Naive thymus-derived CD8-positive, alpha-beta T cell (primary cell): ENCODE measurements at regions not wholly inside any gene's neighbourhood (a gene's known extent, or its start where the extent isn't known, plus 50 kb on each side); places are given as distances from the start of the nearest gene placed in this dataset.

ENCODE experiments used
- ATAC-seq, 2 donors: fragments of 150-1000 bp; cut with Tn5 transposase in 1 of 2; sonication (Bioruptor Pico), chemical (Tn5 transposase) in 1 of 2; 1 replicate in 1 of 2; 2 replicates in 1 of 2; pipeline ENCODE4 v1.10.0; 2021; ENCODE audit warnings: mild to moderate bottlenecking in 2 of 2, moderate library complexity in 2 of 2
- POLR2A ChIA-PET: fragments of 350-600 bp; sonication (Branson Sonifier 250); formaldehyde crosslinking; loops from one replicate; lab custom pipeline; 2021; ENCODE audit warnings: antibody characterized with exemption; lab: Charles Lee
- DNase-seq, 10 donors: peaks; one replicate each; pipeline versions ENCODE4 v3.0.0 to v3.0.0-alpha.2; 2020 to 2022
- H3K27ac Mint-ChIP-seq, 10 donors: one replicate each; pipeline ENCODE4 v1.8.0; 2020 to 2022; ENCODE audit warnings: mild to moderate bottlenecking in 10 of 10, mixed read lengths in 10 of 10, moderate library complexity in 4 of 10, inconsistent platforms in 1 of 10
- H3K27me3 Mint-ChIP-seq, 5 donors: one replicate each; pipeline ENCODE4 v1.8.0; 2021 to 2022; ENCODE audit warnings: mixed read lengths in 5 of 5
- H3K36me3 Mint-ChIP-seq, 3 donors: one replicate each; pipeline ENCODE4 v1.8.0; 2020 to 2022; ENCODE audit warnings: mixed read lengths in 3 of 3, mild to moderate bottlenecking in 2 of 3, inconsistent platforms in 1 of 3
- H3K4me1 Mint-ChIP-seq, 4 donors: one replicate each; pipeline ENCODE4 v1.8.0; 2021 to 2022; ENCODE audit warnings: mixed read lengths in 4 of 4
- H3K4me3 Mint-ChIP-seq, 10 donors: one replicate each; pipeline ENCODE4 v1.8.0; 2020 to 2022; ENCODE audit warnings: mild to moderate bottlenecking in 10 of 10, mixed read lengths in 10 of 10, moderate library complexity in 6 of 10, inconsistent platforms in 1 of 10
- H3K9me3 Mint-ChIP-seq, 9 donors: one replicate each; pipeline ENCODE4 v1.8.0; 2020 to 2022; ENCODE audit warnings: mixed read lengths in 9 of 9, mild to moderate bottlenecking in 3 of 9, inconsistent platforms in 1 of 9, moderate library complexity in 1 of 9

DNA sequence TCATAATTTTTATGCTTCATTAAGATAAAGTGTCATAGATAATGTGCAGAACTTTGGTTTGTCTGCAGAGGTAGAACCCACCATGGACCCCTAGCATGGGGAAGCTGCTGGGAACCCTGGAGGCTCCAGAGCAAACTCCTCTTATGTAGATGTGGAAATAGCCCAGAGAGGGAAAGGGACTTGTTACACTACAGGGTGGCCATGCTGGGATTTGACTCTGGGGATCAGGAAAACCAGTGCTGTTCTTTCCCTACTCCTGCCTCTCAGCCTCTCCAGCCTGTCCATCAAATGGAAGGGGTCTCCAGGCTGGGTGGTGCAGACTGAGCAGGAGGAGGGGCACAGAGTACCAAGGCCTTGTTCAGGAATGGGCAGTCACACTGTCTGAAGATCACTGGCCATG lies 54.2 kb downstream of the MSX1 start:
- Mint-ChIP-seq H3K36me3 (no peaks in the 10 kb centered on the region), H3K27ac (no peak overlapping the region), H3K4me1 (no peaks in the 10 kb centered on the region), H3K27me3 (peaks cover 0 to 24% (median 6%) of the 10 kb centered on the region in 5 donors), H3K4me3 (no peak overlapping the region), H3K9me3 (peaks cover 0 to 10% (median 0%) of the 10 kb centered on the region in 9 donors)
- POLR2A ChIA-PET: no interaction called here
- DNase-seq (no peak), ATAC-seq (no peak)

DNA sequence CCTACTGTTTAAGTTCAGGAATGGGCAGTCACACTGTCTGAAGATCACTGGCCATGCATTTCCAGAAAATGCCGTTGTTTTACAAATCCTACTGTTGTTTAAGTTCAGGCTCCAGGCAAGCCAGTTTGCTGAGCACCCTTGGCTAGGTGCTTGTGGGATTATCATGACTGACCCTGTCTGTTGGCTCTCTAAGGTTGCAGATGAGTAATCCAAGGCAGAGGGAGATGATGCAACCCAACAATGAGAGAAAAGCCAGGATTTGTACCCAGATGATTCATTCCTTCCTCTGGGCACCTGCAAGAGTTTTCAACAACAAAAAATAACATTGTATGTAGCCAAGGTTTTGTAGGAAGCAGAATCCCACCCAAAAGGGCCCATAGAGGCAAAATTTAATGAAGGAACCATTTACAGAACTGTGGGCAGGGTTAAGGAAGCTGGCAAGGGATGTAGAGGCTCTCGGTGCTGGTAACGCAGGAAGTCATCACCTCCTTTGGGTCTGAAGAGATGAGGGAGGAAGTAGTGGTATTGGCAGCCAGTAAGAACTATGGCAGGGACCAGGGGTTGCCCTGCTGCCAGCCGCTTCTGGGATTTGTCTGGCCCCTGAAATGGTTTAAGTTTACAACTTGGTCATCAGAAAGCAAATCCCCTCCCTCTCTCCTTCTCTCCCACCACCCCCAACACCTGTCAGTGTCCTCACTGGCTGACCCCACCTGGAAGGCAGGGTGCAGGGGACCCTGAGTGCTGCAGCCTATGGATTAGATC lies 54.8 kb downstream of the MSX1 start:
- Mint-ChIP-seq H3K27me3 (peaks cover 0 to 24% (median 6%) of the 10 kb centered on the region in 5 donors), H3K27ac (no peak overlapping the region), H3K36me3 (no peaks in the 10 kb centered on the region), H3K4me3 (no peak overlapping the region), H3K9me3 (peaks cover 0 to 11% (median 0%) of the 10 kb centered on the region in 9 donors), H3K4me1 (no peaks in the 10 kb centered on the region)
- DNase-seq: no peak
- POLR2A ChIA-PET: no interaction called here
- ATAC-seq: no peak

DNA sequence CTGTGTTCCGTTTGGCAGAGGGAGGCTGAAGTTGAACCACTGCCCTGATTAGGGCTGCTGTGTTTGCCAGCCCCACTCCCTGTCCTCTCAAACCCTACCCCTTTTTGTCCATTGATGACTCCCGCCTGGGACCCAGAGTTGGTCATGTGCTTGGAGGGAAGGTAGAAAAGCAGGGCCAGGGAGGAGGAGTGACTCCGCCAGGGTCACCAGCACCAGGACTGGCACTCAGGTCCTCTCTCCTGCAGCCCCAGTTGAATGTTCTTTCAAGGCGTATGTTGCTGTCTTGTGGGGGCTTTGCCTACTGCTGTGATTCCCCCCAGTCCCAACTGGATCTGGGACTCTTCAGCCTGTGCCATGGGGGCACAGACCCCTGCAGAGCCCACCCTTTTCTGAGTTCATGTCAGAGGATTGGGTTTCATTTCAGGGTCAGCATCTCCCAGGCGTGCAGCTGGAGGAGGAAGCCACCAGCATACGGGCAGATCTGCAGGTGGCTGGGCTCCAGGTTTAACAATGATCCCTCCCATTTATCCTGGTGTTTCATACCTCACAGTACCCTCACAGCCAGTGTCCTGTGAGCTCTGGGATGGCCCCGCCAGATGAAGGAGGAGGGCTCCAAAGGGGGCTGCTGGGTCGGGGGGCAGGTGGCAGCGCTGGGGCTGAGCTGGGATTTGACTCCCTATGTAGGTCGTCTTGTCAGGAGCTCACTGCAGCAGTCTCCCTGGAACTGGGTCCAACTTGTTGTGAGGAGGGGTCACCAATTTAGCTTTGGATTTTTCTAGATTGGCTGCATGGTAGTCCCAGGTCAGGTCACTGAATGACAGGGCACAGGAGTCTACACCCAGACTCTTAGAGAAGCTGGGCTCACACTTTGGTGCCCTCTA lies 55.7 kb downstream of the MSX1 start:
- H3K9me3 Mint-ChIP-seq: peaks cover 0 to 11% (median 0%) of the 10 kb centered on the region in 9 donors
- no peak overlapping the region for H3K4me3 Mint-ChIP-seq
- POLR2A ChIA-PET: no interaction called here
- peaks cover 0 to 24% (median 6%) of the 10 kb centered on the region in 5 donors for H3K27me3 Mint-ChIP-seq
- DNase-seq (no peak), ATAC-seq (no peak)
- H3K4me1 Mint-ChIP-seq: no peaks in the 10 kb centered on the region
- no peaks in the 10 kb centered on the region for H3K36me3 Mint-ChIP-seq
- no peak overlapping the region for H3K27ac Mint-ChIP-seq

DNA sequence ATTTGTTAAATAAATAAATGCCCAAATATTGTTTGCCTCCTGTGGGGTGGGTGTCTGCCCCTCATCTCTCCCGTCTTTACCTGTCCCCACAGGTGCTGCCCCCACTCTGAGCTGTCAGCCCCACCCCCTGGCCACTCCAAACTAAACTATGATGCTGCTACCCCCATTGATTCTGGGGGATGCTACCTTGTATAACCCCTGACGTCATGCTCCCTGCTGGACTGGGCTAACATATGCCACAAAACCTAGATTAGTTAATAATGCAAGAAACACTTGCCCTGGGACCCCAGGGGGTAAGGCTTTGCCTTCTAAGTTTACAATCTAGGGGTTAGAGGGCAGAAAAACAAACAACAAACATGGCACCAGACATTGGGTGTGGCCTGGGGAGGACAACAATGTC lies 58.6 kb downstream of the MSX1 start:
- H3K9me3 Mint-ChIP-seq: peaks cover 0 to 11% (median 0%) of the 10 kb centered on the region in 9 donors
- H3K27me3 Mint-ChIP-seq: peaks cover 0 to 29% (median 6%) of the 10 kb centered on the region in 5 donors
- no peak overlapping the region for H3K4me3 Mint-ChIP-seq
- peaks cover 9 to 22% (median 15%) of the 10 kb centered on the region in 4 donors for H3K4me1 Mint-ChIP-seq
- POLR2A ChIA-PET: no interaction called here
- no peak overlapping the region for H3K27ac Mint-ChIP-seq
- no peak for ATAC-seq
- no peak for DNase-seq
- peaks cover 0 to 3% (median 0%) of the 10 kb centered on the region in 3 donors for H3K36me3 Mint-ChIP-seq

DNA sequence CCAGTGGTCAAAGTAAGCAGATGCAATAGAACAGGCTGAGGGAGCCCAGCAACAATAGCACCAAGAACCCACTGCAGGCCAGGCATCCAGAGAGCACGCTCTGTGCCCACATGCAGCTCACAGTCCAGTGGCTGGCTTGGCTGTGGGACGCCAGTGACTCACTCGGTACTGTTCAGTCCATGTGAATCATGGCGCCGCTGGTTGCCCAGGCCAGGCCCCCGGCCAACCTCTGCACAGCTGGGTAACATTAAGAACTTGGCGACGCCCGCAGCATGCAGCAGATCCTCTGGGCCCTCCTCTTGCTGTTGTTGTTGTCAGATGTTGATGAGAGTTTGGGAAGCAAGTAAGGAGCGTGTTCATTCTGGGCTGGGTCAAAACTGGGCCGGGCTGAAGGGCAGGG lies 60.5 kb downstream of the MSX1 start:
- Mint-ChIP-seq H3K4me1 (peaks cover 9 to 25% (median 17%) of the 10 kb centered on the region in 4 donors), H3K4me3 (no peak overlapping the region), H3K36me3 (peaks cover 0 to 7% (median 3%) of the 10 kb centered on the region in 3 donors), H3K9me3 (peaks cover 0 to 16% (median 3%) of the 10 kb centered on the region in 9 donors), H3K27ac (no peak overlapping the region), H3K27me3 (peaks cover 0 to 47% (median 8%) of the 10 kb centered on the region in 5 donors)
- DNase-seq (no peak), ATAC-seq (no peak)
- POLR2A ChIA-PET: interaction anchor here (0.6 to 1.6 kb wide), 2 partner anchors 24 to 67 kb away, joined by 3 to 6 read pairs; no protein-coding TSS in a partner anchor

DNA sequence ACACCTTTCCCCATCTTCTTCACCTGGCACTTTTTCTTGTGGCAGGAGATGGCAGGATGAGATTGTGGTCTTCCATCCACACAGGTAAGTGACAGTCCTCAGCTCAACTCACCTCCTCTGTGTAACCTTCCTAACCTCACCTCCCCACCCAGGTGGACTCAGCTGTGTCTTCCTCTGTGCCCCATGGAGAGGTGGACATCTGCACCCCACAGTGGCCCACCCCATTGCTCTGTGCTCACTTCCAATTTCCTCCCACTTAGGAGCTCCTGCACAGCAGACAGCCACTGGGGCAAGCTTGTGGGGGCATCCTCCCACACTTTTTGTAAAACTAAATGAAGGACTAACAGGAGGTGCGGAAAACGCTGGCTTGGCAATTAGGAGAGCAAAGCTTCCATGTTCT lies 61.6 kb downstream of the MSX1 start:
- ATAC-seq (no peak), DNase-seq (no peak)
- Mint-ChIP-seq H3K4me3 (no peak overlapping the region), H3K4me1 (peaks cover 9 to 25% (median 17%) of the 10 kb centered on the region in 4 donors), H3K27me3 (peaks cover 0 to 50% (median 7%) of the 10 kb centered on the region in 5 donors), H3K9me3 (peaks cover 0 to 21% (median 5%) of the 10 kb centered on the region in 9 donors), H3K27ac (peak overlapping the region in 1 of 10 donors; percentile 67), H3K36me3 (peaks cover 0 to 8% (median 6%) of the 10 kb centered on the region in 3 donors)
- POLR2A ChIA-PET: interaction anchor here (1.6 kb wide), 1 partner anchor 23 kb away, joined by 3 read pairs; no protein-coding TSS in a partner anchor

DNA sequence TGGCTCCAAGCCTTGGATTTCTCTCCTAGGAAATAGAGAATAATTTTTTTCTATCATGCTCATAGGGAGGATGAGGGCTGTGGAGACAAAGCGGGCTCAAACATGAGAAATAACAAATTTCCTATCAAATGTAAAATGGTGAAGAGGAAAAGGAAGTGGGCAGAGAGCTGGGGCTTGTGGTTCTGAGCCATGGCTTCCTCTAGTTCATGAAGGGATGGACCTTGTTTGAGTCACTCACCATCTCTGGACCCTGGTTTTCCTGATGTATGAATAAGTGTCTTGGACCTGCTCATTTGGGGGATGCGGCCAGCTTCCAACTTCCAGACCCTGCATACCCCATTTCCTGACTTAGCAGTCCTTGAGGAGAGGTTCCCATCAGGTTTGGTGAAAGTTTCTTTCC lies 63.0 kb downstream of the MSX1 start:
- ATAC-seq: peak in 1 of 2 donors; percentile 23
- Mint-ChIP-seq H3K36me3 (peaks cover 0 to 8% (median 6%) of the 10 kb centered on the region in 3 donors), H3K4me3 (peak overlapping the region in 5 of 10 donors; percentile 5 to 59 (median 38)), H3K4me1 (peaks cover 9 to 25% (median 17%) of the 10 kb centered on the region in 4 donors), H3K27me3 (peaks cover 4 to 52% (median 5%) of the 10 kb centered on the region in 5 donors), H3K27ac (peak overlapping the region in 3 of 10 donors; percentile 25 to 57 (median 41)), H3K9me3 (peaks cover 0 to 25% (median 14%) of the 10 kb centered on the region in 9 donors)
- POLR2A ChIA-PET: interaction anchor here (1.7 kb wide), 1 partner anchor 21 kb away, joined by 5 read pairs; no protein-coding TSS in a partner anchor
- no peak for DNase-seq

DNA sequence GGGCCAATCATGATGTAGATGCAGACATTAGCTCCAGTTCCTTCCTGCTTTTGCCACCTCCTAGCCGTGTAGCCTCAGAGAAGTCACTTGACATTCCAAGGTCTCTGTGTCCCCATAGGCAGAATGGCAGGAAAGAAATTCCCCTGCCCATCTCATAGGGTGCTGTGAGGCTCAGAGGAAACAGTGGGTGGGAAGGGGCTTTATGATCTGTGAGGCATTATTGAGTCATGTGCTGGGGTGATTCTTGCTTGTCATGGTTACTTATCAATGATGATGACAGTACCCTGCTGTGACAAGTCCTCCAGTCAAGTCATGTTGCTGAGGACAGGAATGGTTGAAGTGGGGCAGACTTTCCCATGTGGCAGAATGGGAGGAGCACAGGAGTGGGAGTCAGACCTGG lies 63.7 kb downstream of the MSX1 start:
- H3K9me3 Mint-ChIP-seq: peaks cover 0 to 20% (median 10%) of the 10 kb centered on the region in 9 donors
- H3K36me3 Mint-ChIP-seq: peaks cover 0 to 8% (median 6%) of the 10 kb centered on the region in 3 donors
- peaks cover 4 to 54% (median 5%) of the 10 kb centered on the region in 5 donors for H3K27me3 Mint-ChIP-seq
- no peak for ATAC-seq
- POLR2A ChIA-PET: interaction anchor here (1.7 kb wide), 1 partner anchor 21 kb away, joined by 5 read pairs; no protein-coding TSS in a partner anchor
- no peak for DNase-seq
- H3K4me1 Mint-ChIP-seq: peaks cover 9 to 29% (median 18%) of the 10 kb centered on the region in 4 donors
- H3K27ac Mint-ChIP-seq: peak overlapping the region in 1 of 10 donors; percentile 11
- H3K4me3 Mint-ChIP-seq: no peak overlapping the region

DNA sequence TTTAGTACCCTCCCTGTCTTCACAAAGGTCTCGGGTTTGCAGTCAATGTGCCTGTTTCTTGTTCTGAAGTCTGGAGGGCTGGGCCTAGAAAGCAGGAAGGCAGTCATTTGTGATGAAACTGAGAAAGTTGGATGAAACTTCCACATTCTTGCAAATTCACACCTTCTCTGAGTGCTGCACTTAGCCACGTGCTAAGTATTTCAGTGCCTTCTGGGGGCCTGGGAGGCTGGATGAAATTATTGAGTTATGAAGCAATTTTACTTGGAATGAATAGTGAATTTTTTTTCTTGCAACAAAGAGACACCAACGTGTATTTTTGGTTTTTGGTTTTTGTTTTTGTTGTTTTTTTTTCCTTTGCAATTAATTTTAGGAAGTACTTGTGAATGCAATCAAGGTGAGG lies 71.2 kb downstream of the MSX1 start:
- peaks cover 0 to 15% (median 0%) of the 10 kb centered on the region in 4 donors for H3K4me1 Mint-ChIP-seq
- peaks cover 0 to 12% (median 4%) of the 10 kb centered on the region in 9 donors for H3K9me3 Mint-ChIP-seq
- H3K27me3 Mint-ChIP-seq: peaks cover 0 to 15% (median 2%) of the 10 kb centered on the region in 5 donors
- ATAC-seq (no peak), DNase-seq (no peak)
- no peak overlapping the region for H3K27ac Mint-ChIP-seq
- H3K36me3 Mint-ChIP-seq: no peaks in the 10 kb centered on the region
- H3K4me3 Mint-ChIP-seq: no peak overlapping the region
- POLR2A ChIA-PET: no interaction called here

DNA sequence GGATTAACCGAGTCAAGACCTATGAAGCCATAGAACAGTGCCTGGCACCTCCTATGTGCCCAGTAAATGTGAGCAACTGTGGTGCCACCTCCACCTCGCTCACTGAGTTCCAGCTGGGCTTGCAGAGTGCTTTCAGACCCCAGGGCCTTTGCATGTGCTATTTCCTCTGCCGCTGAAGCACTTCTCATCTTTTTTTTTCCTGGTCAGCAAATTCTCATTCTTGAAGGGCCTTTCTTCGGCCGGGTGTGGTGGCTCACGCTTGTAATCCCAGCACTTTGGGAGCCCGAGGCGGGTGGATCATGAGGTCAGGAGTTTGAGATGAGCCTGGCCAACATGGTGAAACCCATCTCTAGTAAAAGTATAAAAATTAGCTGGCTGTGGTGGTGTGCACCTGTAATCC lies 76.5 kb downstream of the MSX1 start:
- no peaks in the 10 kb centered on the region for H3K4me1 Mint-ChIP-seq
- ATAC-seq (no peak), DNase-seq (no peak)
- no peaks in the 10 kb centered on the region for H3K9me3 Mint-ChIP-seq
- H3K27ac Mint-ChIP-seq: peak overlapping the region in 1 of 10 donors; percentile 11
- H3K27me3 Mint-ChIP-seq: peaks cover 0 to 9% (median 2%) of the 10 kb centered on the region in 5 donors
- H3K4me3 Mint-ChIP-seq: no peak overlapping the region
- H3K36me3 Mint-ChIP-seq: no peaks in the 10 kb centered on the region
- POLR2A ChIA-PET: no interaction called here

DNA sequence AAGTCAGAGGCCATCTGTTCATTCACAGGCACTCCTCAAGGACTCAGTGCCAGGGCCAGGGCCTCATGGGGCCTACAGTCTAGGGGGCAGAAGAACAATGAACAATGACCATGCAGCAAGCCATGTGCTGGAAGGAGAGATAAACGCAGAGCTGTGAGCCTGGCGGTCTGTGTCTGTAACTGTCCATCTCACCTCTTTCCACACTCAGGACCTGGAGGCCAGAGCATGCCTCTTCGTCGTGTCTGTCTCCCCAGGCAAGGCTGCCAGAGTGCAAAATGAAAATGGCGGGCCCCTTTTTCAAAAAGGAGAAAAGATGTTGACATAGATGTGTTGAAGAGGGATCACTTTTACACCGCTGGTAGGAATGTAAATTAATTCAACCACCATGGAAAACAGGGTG lies 78.5 kb downstream of the MSX1 start:
- Mint-ChIP-seq H3K4me1 (peaks cover 0 to 16% (median 1%) of the 10 kb centered on the region in 4 donors), H3K4me3 (no peak overlapping the region), H3K9me3 (no peaks in the 10 kb centered on the region), H3K36me3 (no peaks in the 10 kb centered on the region), H3K27me3 (peaks cover 0 to 9% (median 2%) of the 10 kb centered on the region in 5 donors), H3K27ac (no peak overlapping the region)
- POLR2A ChIA-PET: no interaction called here
- no peak for DNase-seq
- ATAC-seq: no peak

DNA sequence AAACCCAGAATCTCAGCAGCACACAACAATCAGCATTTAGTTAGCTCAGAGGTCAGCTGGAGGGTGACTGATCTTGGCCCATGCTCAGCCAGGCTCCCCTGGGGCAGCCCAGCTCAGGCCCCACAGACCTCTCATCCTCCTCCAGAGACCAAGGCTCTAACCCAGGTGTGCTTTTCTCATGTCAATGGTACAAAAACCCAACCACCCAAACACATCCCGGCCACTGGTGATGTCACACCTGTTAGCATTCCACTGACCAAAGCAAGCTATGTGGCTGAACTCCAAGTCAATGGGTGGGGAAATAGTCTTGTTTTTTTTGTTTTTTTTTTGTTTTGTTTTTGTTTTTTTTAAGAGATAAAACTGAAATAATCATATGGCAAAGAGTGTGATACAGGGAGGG lies 77.5 kb downstream of the CYTL1 start:
- no peak overlapping the region for H3K4me3 Mint-ChIP-seq
- peaks cover 10 to 46% (median 23%) of the 10 kb centered on the region in 4 donors for H3K4me1 Mint-ChIP-seq
- peaks cover 0 to 7% (median 0%) of the 10 kb centered on the region in 9 donors for H3K9me3 Mint-ChIP-seq
- H3K27ac Mint-ChIP-seq: peak overlapping the region in 6 of 10 donors; percentile 6 to 95 (median 72)
- peaks cover 0 to 9% (median 0%) of the 10 kb centered on the region in 5 donors for H3K27me3 Mint-ChIP-seq
- peaks cover 0 to 2% (median 0%) of the 10 kb centered on the region in 3 donors for H3K36me3 Mint-ChIP-seq
- ATAC-seq: no peak
- DNase-seq: no peak
- POLR2A ChIA-PET: interaction anchor here (0.8 kb wide), 1 partner anchor 367 kb away, joined by 3 read pairs; no protein-coding TSS in a partner anchor
